Endodermal cell (in vitro differentiated cells): ENCODE measurements at regions not wholly inside any gene's neighbourhood (a gene's known extent, or its start where the extent isn't known, plus 50 kb on each side); places are given as distances from the start of the nearest gene placed in this dataset.

Source experiments
- DNase-seq: peaks from one replicate; pipeline ENCODE4 v3.0.0-alpha.2; 2017
- H3K27ac ChIP-seq: 2 replicates; pipeline ENCODE4 v1.5.1; 2013; ENCODE audit warnings: mild to moderate bottlenecking, low read depth, low read length, moderate library complexity
- H3K27me3 ChIP-seq: 2 replicates; pipeline ENCODE4 v1.6.1; 2013; ENCODE audit warnings: mild to moderate bottlenecking, low read length, moderate library complexity; ENCODE audit not compliant: insufficient read depth, control insufficient read depth, poor library complexity, severe bottlenecking
- H3K36me3 ChIP-seq: 2 replicates; pipeline ENCODE4 v1.7.0; 2013; ENCODE audit warnings: mild to moderate bottlenecking, low read length, moderate library complexity; ENCODE audit not compliant: control insufficient read depth, insufficient read depth
- H3K4me1 ChIP-seq: one replicate; pipeline ENCODE4 v1.7.0; 2013; ENCODE audit warnings: low read length; ENCODE audit not compliant: control insufficient read depth, insufficient read depth
- H3K4me3 ChIP-seq: 2 replicates; pipeline ENCODE4 v1.5.1; 2013; ENCODE audit warnings: mild to moderate bottlenecking, low read length, moderate library complexity
- H3K9ac ChIP-seq: 2 replicates; pipeline ENCODE4 v1.6.1; 2013; ENCODE audit warnings: mild to moderate bottlenecking, low read length, moderate library complexity; ENCODE audit not compliant: poor library complexity, severe bottlenecking; ENCODE audit errors: extremely low read depth
- H3K9me3 ChIP-seq: 2 replicates; pipeline ENCODE4 v1.6.1; 2013; ENCODE audit warnings: mild to moderate bottlenecking, low read length, moderate library complexity; ENCODE audit not compliant: control insufficient read depth
- H3K27ac Mint-ChIP-seq: 2 replicates; pipeline ENCODE4 v1.8.0; 2020; ENCODE audit warnings: mixed read lengths
- H3K27me3 Mint-ChIP-seq: 2 replicates; pipeline ENCODE4 v1.8.0; 2021; ENCODE audit warnings: mild to moderate bottlenecking, mixed read lengths; ENCODE audit not compliant: insufficient read depth
- H3K36me3 Mint-ChIP-seq: 2 replicates; pipeline ENCODE4 v1.8.0; 2020; ENCODE audit warnings: low read depth, mixed read lengths
- H3K4me1 Mint-ChIP-seq: 2 replicates; pipeline ENCODE4 v1.8.0; 2020; ENCODE audit warnings: mixed read lengths
- H3K4me3 Mint-ChIP-seq: 2 replicates; pipeline ENCODE4 v1.8.0; 2020; ENCODE audit warnings: mild to moderate bottlenecking, moderate library complexity, mixed read lengths
- H3K9me3 Mint-ChIP-seq: 2 replicates; pipeline ENCODE4 v1.8.0; 2020; ENCODE audit warnings: mild to moderate bottlenecking, mixed read lengths
- WGBS, 2 experiments: methylation state at CpG; one replicate each; pipeline versions ENCODE4 v1.1.5 to v1.1.7; 2013; ENCODE audit warnings: missing lambda C conversion rate in 2 of 2, mixed read lengths in 1 of 2; ENCODE audit not compliant: insufficient coverage in 1 of 2, insufficient read length in 1 of 2; 5-methylcytosine and 5-hydroxymethylcytosine counted together
- TF ChIP-seq, protein P1 (sequence below): fragments of 200-600 bp; sonication (generic); conservative IDR thresholded peaks from 2 replicates; pipeline ENCODE4 v1.5.0; 2021; ENCODE audit warnings: antibody characterized with exemption, mild to moderate bottlenecking

DNA sequence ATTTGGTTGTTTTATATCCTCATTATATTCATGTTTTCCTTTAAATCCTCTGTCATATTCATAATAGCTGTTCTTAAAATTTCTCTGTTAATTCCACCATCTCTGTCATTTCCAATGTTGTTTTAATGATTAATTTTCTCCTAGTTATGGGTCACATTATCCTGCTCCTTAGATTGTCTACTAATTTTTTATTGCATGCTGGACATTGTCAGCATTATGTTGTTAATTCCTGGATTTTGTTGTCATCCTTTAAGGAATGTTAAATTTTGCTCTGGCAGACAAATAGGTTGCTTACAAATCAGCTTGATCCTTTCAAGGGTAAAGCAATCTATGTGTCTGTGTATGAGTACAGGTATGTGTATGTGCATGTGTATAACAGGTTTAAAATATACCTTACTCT, 393.8 kb upstream of the POU3F1 start:
- Mint-ChIP-seq H3K9me3 (peaks cover 11% of the 10 kb centered on the region), H3K4me1 (peaks cover 10% of the 10 kb centered on the region), H3K4me3 (no peak overlapping the region), H3K36me3 (peaks cover 19% of the 10 kb centered on the region), H3K27me3 (no peaks in the 10 kb centered on the region), H3K27ac (no peak overlapping the region)
- H3K36me3 ChIP-seq: no peaks in the 10 kb centered on the region
- no peak overlapping the region for H3K27ac ChIP-seq
- H3K9me3 ChIP-seq: peaks cover 11% of the 10 kb centered on the region
- no peak overlapping the region for H3K9ac ChIP-seq
- no peak overlapping the region for H3K4me3 ChIP-seq
- H3K4me1 ChIP-seq: no peaks in the 10 kb centered on the region
- TF ChIP-seq, protein P1, sequence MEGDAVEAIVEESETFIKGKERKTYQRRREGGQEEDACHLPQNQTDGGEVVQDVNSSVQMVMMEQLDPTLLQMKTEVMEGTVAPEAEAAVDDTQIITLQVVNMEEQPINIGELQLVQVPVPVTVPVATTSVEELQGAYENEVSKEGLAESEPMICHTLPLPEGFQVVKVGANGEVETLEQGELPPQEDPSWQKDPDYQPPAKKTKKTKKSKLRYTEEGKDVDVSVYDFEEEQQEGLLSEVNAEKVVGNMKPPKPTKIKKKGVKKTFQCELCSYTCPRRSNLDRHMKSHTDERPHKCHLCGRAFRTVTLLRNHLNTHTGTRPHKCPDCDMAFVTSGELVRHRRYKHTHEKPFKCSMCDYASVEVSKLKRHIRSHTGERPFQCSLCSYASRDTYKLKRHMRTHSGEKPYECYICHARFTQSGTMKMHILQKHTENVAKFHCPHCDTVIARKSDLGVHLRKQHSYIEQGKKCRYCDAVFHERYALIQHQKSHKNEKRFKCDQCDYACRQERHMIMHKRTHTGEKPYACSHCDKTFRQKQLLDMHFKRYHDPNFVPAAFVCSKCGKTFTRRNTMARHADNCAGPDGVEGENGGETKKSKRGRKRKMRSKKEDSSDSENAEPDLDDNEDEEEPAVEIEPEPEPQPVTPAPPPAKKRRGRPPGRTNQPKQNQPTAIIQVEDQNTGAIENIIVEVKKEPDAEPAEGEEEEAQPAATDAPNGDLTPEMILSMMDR: no peak
- no peak for DNase-seq
- no peaks in the 10 kb centered on the region for H3K27me3 ChIP-seq

DNA sequence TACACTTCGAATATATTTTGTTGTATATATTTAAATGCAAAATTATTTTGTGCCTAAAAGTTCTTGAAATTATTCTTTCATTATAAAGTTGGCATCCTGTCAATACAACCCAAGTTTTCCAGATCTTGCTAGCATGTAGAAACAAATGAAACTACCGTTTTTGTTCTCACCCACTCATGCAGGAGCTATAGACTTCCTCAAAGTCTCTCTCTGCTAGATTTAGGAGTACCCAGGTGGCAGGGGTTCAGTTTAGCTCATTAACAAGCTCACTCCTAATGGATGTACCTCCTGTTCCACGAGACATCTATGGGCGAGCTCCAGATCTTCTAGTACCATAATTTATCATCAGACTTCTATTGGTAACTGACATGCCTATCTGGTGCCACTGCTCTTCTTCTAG, 390.2 kb upstream of the POU3F1 start:
- no peak overlapping the region for H3K27ac Mint-ChIP-seq
- no peaks in the 10 kb centered on the region for H3K27me3 Mint-ChIP-seq
- 86 to 89% methylated on average over 2 to 3 of the region's 4 CpGs for WGBS, 2 experiments
- Histone ChIP-seq H3K36me3 (no peaks in the 10 kb centered on the region), H3K4me3 (no peak overlapping the region), H3K27ac (no peak overlapping the region), H3K27me3 (no peaks in the 10 kb centered on the region), H3K4me1 (no peaks in the 10 kb centered on the region), H3K9ac (no peak overlapping the region), H3K9me3 (peaks cover 11% of the 10 kb centered on the region)
- peaks cover 9% of the 10 kb centered on the region for H3K4me1 Mint-ChIP-seq
- H3K4me3 Mint-ChIP-seq: no peak overlapping the region
- no peak for DNase-seq
- peaks cover 20% of the 10 kb centered on the region for H3K36me3 Mint-ChIP-seq
- TF ChIP-seq, protein P1: no peak
- peaks cover 11% of the 10 kb centered on the region for H3K9me3 Mint-ChIP-seq

DNA sequence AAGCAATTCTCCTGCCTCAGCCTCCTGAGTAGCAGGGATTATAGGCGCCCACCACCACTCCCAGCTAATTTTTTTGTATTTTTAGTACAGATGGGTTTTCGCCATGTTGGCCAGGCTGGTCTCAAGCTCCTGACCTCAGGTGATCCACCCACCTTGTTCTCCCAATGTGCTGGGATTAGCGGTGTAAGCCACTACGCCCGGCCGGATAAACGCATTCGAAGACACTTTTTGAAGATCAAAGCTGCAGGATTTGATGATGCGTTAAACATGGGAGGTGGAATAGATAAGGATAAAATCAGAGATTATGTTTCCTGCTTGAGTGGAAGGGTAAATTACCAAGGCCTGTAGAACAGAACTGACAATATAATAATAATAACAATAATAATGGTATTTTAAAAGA, 389.4 kb upstream of the POU3F1 start:
- peaks cover 16% of the 10 kb centered on the region for H3K4me1 Mint-ChIP-seq
- TF ChIP-seq, protein P1: no peak
- no peak overlapping the region for H3K27ac Mint-ChIP-seq
- H3K27me3 Mint-ChIP-seq: no peaks in the 10 kb centered on the region
- Histone ChIP-seq H3K4me1 (no peaks in the 10 kb centered on the region), H3K27ac (no peak overlapping the region), H3K9me3 (peaks cover 8% of the 10 kb centered on the region), H3K9ac (no peak overlapping the region), H3K4me3 (no peak overlapping the region), H3K36me3 (peaks cover 6% of the 10 kb centered on the region), H3K27me3 (no peaks in the 10 kb centered on the region)
- 81 to 83% methylated on average over 6 to 9 of the region's 9 CpGs for WGBS, 2 experiments
- H3K9me3 Mint-ChIP-seq: peaks cover 11% of the 10 kb centered on the region
- H3K36me3 Mint-ChIP-seq: peaks cover 21% of the 10 kb centered on the region
- H3K4me3 Mint-ChIP-seq: no peak overlapping the region
- no peak for DNase-seq
